ENCODE measurements at regions not wholly inside any gene's neighbourhood (a gene's known extent, or its start where the extent isn't known, plus 50 kb on each side); places are given as distances from the start of the nearest gene placed in this dataset.
"Not testable (repeated sequence)": the region's sequence is repeated elsewhere in the genome, so short reads cannot be mapped to it uniquely, and the experiment has no call there.

- WGBS, 2 donors = 90 to 92% methylated on average over 5 of the region's 5 CpGs
- no peaks in the 10 kb centered on the region for H3K27me3 ChIP-seq
- DNase-seq = no peak
- no peak overlapping the region for H3K27ac ChIP-seq
- peaks cover 0 to 10% (median 0%) of the 10 kb centered on the region in 3 donors for H3K4me1 ChIP-seq
- no peak overlapping the region for H3K4me3 ChIP-seq
- TF ChIP-seq CTCF (IDR thresholded peaks at IDR 0.05) (no peak), POLR2A (IDR thresholded peaks at IDR 0.05) (no peak)
- H3K36me3 ChIP-seq = no peaks in the 10 kb centered on the region
- intact Hi-C loops (cut with DNase I) = no loop called here
- H3K9me3 ChIP-seq = no peaks in the 10 kb centered on the region
Observed at GRCh38 chr7:73931502-73931901, 70.5 kb downstream of the TMEM270 start.

- Histone ChIP-seq H3K27me3 (no peaks in the 10 kb centered on the region), H3K27ac (no peak overlapping the region), H3K9me3 (no peaks in the 10 kb centered on the region), H3K36me3 (no peaks in the 10 kb centered on the region), H3K4me3 (no peak overlapping the region), H3K4me1 (peaks cover 0 to 19% (median 3%) of the 10 kb centered on the region in 3 donors)
- intact Hi-C loops (cut with DNase I) = no loop called here
- TF ChIP-seq CTCF (IDR thresholded peaks at IDR 0.05) (no peak), POLR2A (IDR thresholded peaks at IDR 0.05) (no peak)
- DNase-seq = no peak
- 76 to 92% methylated on average over 4 of the region's 4 CpGs for WGBS, 2 donors
Observed at GRCh38 chr7:73932364-73932763, 71.4 kb downstream of the TMEM270 start.

GRCh38 chr7:73933091-73933490 is 72.1 kb downstream of the TMEM270 start:
- DNase-seq = no peak
- TF ChIP-seq CTCF (IDR thresholded peaks at IDR 0.05) (no peak), POLR2A (IDR thresholded peaks at IDR 0.05) (no peak)
- no peak overlapping the region for H3K4me3 ChIP-seq
- intact Hi-C loops (cut with DNase I) = no loop called here
- H3K27ac ChIP-seq = no peak overlapping the region
- WGBS, 2 donors = 85 to 94% methylated on average over 2 of the region's 2 CpGs
- no peaks in the 10 kb centered on the region for H3K27me3 ChIP-seq
- H3K9me3 ChIP-seq = no peaks in the 10 kb centered on the region
- H3K36me3 ChIP-seq = no peaks in the 10 kb centered on the region
- peaks cover 0 to 25% (median 6%) of the 10 kb centered on the region in 3 donors for H3K4me1 ChIP-seq

- H3K4me1 ChIP-seq = peaks cover 0 to 19% (median 6%) of the 10 kb centered on the region in 3 donors
- 30 to 50% methylated on average over 4 of the region's 4 CpGs for WGBS, 2 donors
- intact Hi-C loops (cut with DNase I) = no loop called here
Observed at GRCh38 chr7:73936967-73937366, 76.0 kb downstream of the TMEM270 start.

DNA sequence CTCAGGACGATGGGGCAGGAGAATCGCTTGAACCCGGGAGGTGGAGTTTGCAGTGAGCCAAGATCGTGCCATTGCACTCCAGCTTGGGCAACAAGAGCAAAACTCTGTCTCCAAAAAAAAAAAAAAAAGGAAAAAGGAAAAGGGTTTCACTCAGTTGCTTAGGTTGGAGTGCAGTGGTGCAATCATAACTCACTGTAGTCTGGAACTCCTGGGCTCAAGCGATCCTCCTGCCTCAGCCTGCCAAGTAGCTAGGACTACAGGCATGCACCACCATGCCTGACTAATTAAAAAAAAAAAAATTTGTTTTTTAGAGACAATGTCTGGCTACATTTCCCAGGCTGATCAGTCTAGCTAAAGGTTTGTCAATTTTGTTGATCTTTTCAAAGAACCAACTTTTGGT is 76.7 kb downstream of the TMEM270 start:
- WGBS, 2 donors = 17 to 35% methylated on average over 4 to 5 of the region's 5 CpGs
- H3K27me3 ChIP-seq; intact Hi-C loops (cut with DNase I); H3K36me3 ChIP-seq; DNase-seq; H3K4me3 ChIP-seq; H3K9me3 ChIP-seq: not testable (repeated sequence)
- peaks cover 0 to 23% (median 6%) of the 10 kb centered on the region in 3 donors for H3K4me1 ChIP-seq
- H3K27ac ChIP-seq = peak overlapping the region in 1 of 4 donors; percentile 23

More at GRCh38 chr7:73936967-73937366, 76.0 kb downstream of the TMEM270 start:
- Histone ChIP-seq H3K36me3 (no peaks in the 10 kb centered on the region), H3K27ac (peak overlapping the region in 1 of 4 donors; percentile 23), H3K4me3 (no peak overlapping the region), H3K27me3 (no peaks in the 10 kb centered on the region), H3K9me3 (no peaks in the 10 kb centered on the region)
- DNase-seq = no peak
- no peak for TF ChIP-seq CTCF (IDR thresholded peaks at IDR 0.05)
- no peak for TF ChIP-seq POLR2A (IDR thresholded peaks at IDR 0.05)

GRCh38 chr7:73939528-73939927 is 78.6 kb downstream of the TMEM270 start:
- Histone ChIP-seq H3K4me1 (peaks cover 0 to 23% (median 6%) of the 10 kb centered on the region in 3 donors), H3K27ac (no peak overlapping the region), H3K27me3 (no peaks in the 10 kb centered on the region), H3K4me3 (no peak overlapping the region), H3K9me3 (no peaks in the 10 kb centered on the region), H3K36me3 (no peaks in the 10 kb centered on the region)
- no peak for DNase-seq
- WGBS, 2 donors = 79 to 83% methylated on average over 1 of the region's 1 CpG
- no peak for TF ChIP-seq CTCF (IDR thresholded peaks at IDR 0.05)
- no peak for TF ChIP-seq POLR2A (IDR thresholded peaks at IDR 0.05)
- intact Hi-C loops (cut with DNase I) = no loop called here

Data from esophagus squamous epithelium (tissue), 5 donors.